ENCODE measurements at regions not wholly inside any gene's neighbourhood (a gene's known extent, or its start where the extent isn't known, plus 50 kb on each side); places are given as distances from the start of the nearest gene placed in this dataset.

- dilution Hi-C loops (cut with MboI; ENCODE audit: extremely low pct_ligation_motif_present, low sequenced_read_pairs) (no loop called here), intact Hi-C loops (cut with micrococcal nuclease) (no loop called here)
- no peak overlapping the region for H3K9ac ChIP-seq (replicated peaks; ENCODE audit: extremely low read depth, insufficient read depth, low read length)
- CTCF ChIA-PET, result interaction anchor here (1.0 to 1.1 kb wide), 2 partner anchors 8 to 950 kb away, joined by 3 read pairs; no protein-coding TSS in a partner anchor
- no peaks in the 10 kb centered on the region for H3K79me2 ChIP-seq (ENCODE audit: control insufficient read depth, insufficient read depth, low read length)
- no peaks in the 10 kb centered on the region for H3K9me3 ChIP-seq (replicated peaks; ENCODE audit: control insufficient read depth, insufficient read depth, low read length)
- H2AFZ ChIP-seq (ENCODE audit: low read depth, low read length), result no peak overlapping the region
- H3K27ac ChIP-seq (ENCODE audit: insufficient read depth, low read depth, low read length), result no peak overlapping the region
- H3K4me2 ChIP-seq (ENCODE audit: insufficient read depth, low read length), result no peak overlapping the region
- no TSS peak for BruUV-seq (replicated peaks)
- H3K9me1 ChIP-seq (replicated peaks; ENCODE audit: control insufficient read depth, extremely low read depth, insufficient read depth, low read length), result no peaks in the 10 kb centered on the region
- no peaks in the 10 kb centered on the region for H3K27me3 ChIP-seq (ENCODE audit: control insufficient read depth in 2 of 2, insufficient read depth in 2 of 2, low read length in 2 of 2)
- POLR2A ChIA-PET, result no interaction called here
- FAIRE-seq (no peak), DNase-seq (ENCODE audit: low read depth, low spot score) (no peak)
- H3K4me1 ChIP-seq (ENCODE audit: control insufficient read depth, extremely low read depth, insufficient read depth, low read length), result peaks cover 4% of the 10 kb centered on the region
- no peak overlapping the region for H3K4me3 ChIP-seq (replicated peaks in 1 of 3; ENCODE audit: insufficient read depth in 1 of 3, low read depth in 1 of 3, low read length in 3 of 3)
- no peaks in the 10 kb centered on the region for H3K36me3 ChIP-seq (ENCODE audit: control insufficient read depth in 2 of 2, extremely low read depth in 1 of 2, insufficient read depth in 2 of 2, low read length in 2 of 2)
- no peaks in the 10 kb centered on the region for H4K20me1 ChIP-seq (replicated peaks; ENCODE audit: control insufficient read depth, extremely low read depth, insufficient read depth, low read length)
- TF ChIP-seq POLR2AphosphoS5 (IDR thresholded peaks at IDR 0.05; ENCODE audit: insufficient read depth, low read depth, low read length), result no peak
- TF ChIP-seq MAX (IDR thresholded peaks at IDR 0.05; ENCODE audit: insufficient read depth, insufficient read length), result no peak
- TF ChIP-seq CTCF (IDR thresholded peaks at IDR 0.05; ENCODE audit: extremely low read depth in 1 of 2, insufficient read depth in 1 of 2, low read depth in 1 of 2, low read length in 2 of 2), result no peak
- no peak for TF ChIP-seq JUN (IDR thresholded peaks at IDR 0.05; ENCODE audit: borderline replicate concordance, insufficient read depth, insufficient read length, low read depth)
- TF ChIP-seq POLR2A (IDR thresholded peaks at IDR 0.05; ENCODE audit: low read depth, low read length), result no peak
- TF ChIP-seq EZH2 (IDR thresholded peaks at IDR 0.05; ENCODE audit: borderline replicate concordance, low read depth, low read length, severe bottlenecking), result no peak
- no peak for TF ChIP-seq FOS (IDR thresholded peaks at IDR 0.05; ENCODE audit: borderline replicate concordance, insufficient read depth, low read length)
- TF ChIP-seq MYC (IDR thresholded peaks at IDR 0.05; ENCODE audit: low read depth, low read length), result no peak
- TF ChIP-seq GATA2 (IDR thresholded peaks at IDR 0.05; ENCODE audit: insufficient read depth, insufficient read length, low read depth, low read length), result no peak
Measured at GRCh38 chr18:25827228-25827627, 263.2 kb downstream of the SS18 start.
